Thoracic aorta (tissue), 2 donors: ENCODE measurements at regions not wholly inside any gene's neighbourhood (a gene's known extent, or its start where the extent isn't known, plus 50 kb on each side); places are given as distances from the start of the nearest gene placed in this dataset.

Source experiments
- ATAC-seq: fragments of 150-250 bp; one replicate; pipeline ENCODE4 v1.8.0; 2017; ENCODE audit warnings: low read depth; ENCODE audit not compliant: insufficient number of reproducible peaks, low FRiP score
- DNase-seq: peaks from one replicate; pipeline ENCODE4 v3.0.0-alpha.2; 2020; ENCODE audit warnings: low spot score
- H3K27ac ChIP-seq, 2 donors: fragments of 200-600 bp; sonication (generic); 1 replicate in 1 of 2; 2 replicates in 1 of 2; pipeline ENCODE4 v1.5.1; 2016; ENCODE audit warnings: mild to moderate bottlenecking in 2 of 2, moderate library complexity in 2 of 2
- H3K27me3 ChIP-seq: fragments of 200-600 bp; sonication (generic); replicated peaks from 2 replicates; pipeline ENCODE4 v1.6.0; 2016; ENCODE audit warnings: mild to moderate bottlenecking; ENCODE audit not compliant: insufficient read depth
- H3K36me3 ChIP-seq: fragments of 200-600 bp; sonication (generic); one replicate; pipeline ENCODE4 v1.5.1; 2016
- H3K4me1 ChIP-seq, 2 donors: fragments of 200-600 bp; sonication (generic); 1 replicate in 1 of 2; 2 replicates in 1 of 2; pipeline versions ENCODE4 v1.5.1 to v1.6.0; 2016; ENCODE audit warnings: low read depth in 2 of 2, mild to moderate bottlenecking in 1 of 2; ENCODE audit not compliant: control insufficient read depth in 1 of 2
- H3K4me3 ChIP-seq: fragments of 200-600 bp; sonication (generic); 2 replicates; pipeline ENCODE4 v1.5.1; 2016; ENCODE audit warnings: mild to moderate bottlenecking
- H3K9me3 ChIP-seq: fragments of 200-600 bp; sonication (generic); 2 replicates; pipeline ENCODE4 v1.5.1; 2016
- CTCF ChIP-seq: fragments of 200-600 bp; sonication (generic); IDR thresholded peaks from one replicate; pipeline ENCODE4 v1.5.1; 2019; ENCODE audit warnings: antibody characterized with exemption

GRCh38 chr9:108184941-108185340 lies 670.8 kb downstream of the ACTL7B start:
- H3K27ac ChIP-seq, result peak overlapping the region in 1 of 2 donors; percentile 17
- ATAC-seq (no peak), DNase-seq (no peak)
- H3K4me3 ChIP-seq, result no peak overlapping the region
- no peaks in the 10 kb centered on the region for H3K36me3 ChIP-seq
- H3K27me3 ChIP-seq, result no peaks in the 10 kb centered on the region
- no peaks in the 10 kb centered on the region for H3K9me3 ChIP-seq
- peaks cover 0 to 20% of the 10 kb centered on the region in 2 donors for H3K4me1 ChIP-seq
- TF ChIP-seq CTCF, result no peak

- Histone ChIP-seq H3K27ac (no peak overlapping the region), H3K27me3 (no peaks in the 10 kb centered on the region), H3K4me1 (peaks cover 0 to 20% of the 10 kb centered on the region in 2 donors), H3K4me3 (no peak overlapping the region), H3K36me3 (no peaks in the 10 kb centered on the region), H3K9me3 (no peaks in the 10 kb centered on the region)
- no peak for DNase-seq
- no peak for TF ChIP-seq CTCF
- no peak for ATAC-seq
These were observed 671.8 kb downstream of the ACTL7B start for GRCh38 chr9:108184009-108184408.

GRCh38 chr9:108182950-108183381 lies 672.8 kb downstream of the ACTL7B start:
- TF ChIP-seq CTCF, result no peak
- DNase-seq (no peak), ATAC-seq (no peak)
- Histone ChIP-seq H3K27ac (no peak overlapping the region), H3K27me3 (no peaks in the 10 kb centered on the region), H3K36me3 (no peaks in the 10 kb centered on the region), H3K4me1 (peaks cover 0 to 20% of the 10 kb centered on the region in 2 donors), H3K4me3 (no peak overlapping the region), H3K9me3 (no peaks in the 10 kb centered on the region)

- no peaks in the 10 kb centered on the region for H3K36me3 ChIP-seq
- no peak for TF ChIP-seq CTCF
- H3K9me3 ChIP-seq, result no peaks in the 10 kb centered on the region
- H3K4me3 ChIP-seq, result no peak overlapping the region
- H3K27me3 ChIP-seq, result no peaks in the 10 kb centered on the region
- H3K27ac ChIP-seq, result no peak overlapping the region
- DNase-seq (no peak), ATAC-seq (no peak)
- H3K4me1 ChIP-seq, result peaks cover 0 to 14% of the 10 kb centered on the region in 2 donors
These were observed 673.5 kb downstream of the ACTL7B start for GRCh38 chr9:108182270-108182669.

- no peak for ATAC-seq
- no peak for TF ChIP-seq CTCF
- Histone ChIP-seq H3K9me3 (no peaks in the 10 kb centered on the region), H3K4me3 (no peak overlapping the region), H3K4me1 (peaks cover 0 to 8% of the 10 kb centered on the region in 2 donors), H3K36me3 (no peaks in the 10 kb centered on the region), H3K27ac (no peak overlapping the region), H3K27me3 (no peaks in the 10 kb centered on the region)
- no peak for DNase-seq
These were observed 674.3 kb downstream of the ACTL7B start for GRCh38 chr9:108181441-108181840.
